Psoas muscle (tissue), 7 donors: ENCODE measurements at regions not wholly inside any gene's neighbourhood (a gene's known extent, or its start where the extent isn't known, plus 50 kb on each side); places are given as distances from the start of the nearest gene placed in this dataset.

ENCODE experiments used
- ATAC-seq, 4 donors: fragments of 200-7000 bp; cut with Tn5 transposase; one replicate each; pipeline ENCODE4 v1.9.1; 2020; ENCODE audit warnings: moderate library complexity in 3 of 4, mild to moderate bottlenecking in 2 of 4
- DNase-seq, 2 donors: peaks; one replicate each; pipeline ENCODE4 v3.0.0-alpha.2; 2020
- H3K27ac ChIP-seq: fragments of 200-600 bp; one replicate; pipeline ENCODE4 v1.8.0; 2022
- H3K27me3 ChIP-seq, 3 donors: fragments of 200-600 bp in 1 of 3; one replicate each; pipeline versions ENCODE4 v1.6.1 to v1.8.0; 2013 to 2022; ENCODE audit warnings: low read length in 2 of 3, mild to moderate bottlenecking in 2 of 3, moderate library complexity in 1 of 3; ENCODE audit not compliant: insufficient read depth in 3 of 3
- H3K36me3 ChIP-seq, 2 donors: fragments of 200-600 bp in 1 of 2; one replicate each; pipeline versions ENCODE4 v1.6.1 to v1.8.0; 2013 to 2022; ENCODE audit warnings: low read depth in 1 of 2, mild to moderate bottlenecking in 1 of 2, moderate library complexity in 1 of 2; ENCODE audit not compliant: insufficient read depth in 1 of 2
- H3K4me1 ChIP-seq: fragments of 200-600 bp; one replicate; pipeline ENCODE4 v1.8.0; 2022
- H3K4me3 ChIP-seq: fragments of 200-600 bp; one replicate; pipeline ENCODE4 v1.8.0; 2022; ENCODE audit warnings: mild to moderate bottlenecking
- H3K9me3 ChIP-seq: fragments of 200-600 bp; one replicate; pipeline ENCODE4 v1.8.0; 2022
- WGBS, 3 donors: extraction: QIAGEN DNeasy Blood & Tissue Kit; methylation state at CpG; one replicate each; pipeline versions ENCODE4 v1.1.6 to v1.1.7; 2013; 5-methylcytosine and 5-hydroxymethylcytosine counted together
- intact Hi-C, 2 donors: fragments of 100-400 bp; cut with DNase I; formaldehyde crosslinking; loops; one replicate each; pipeline versions ENCODE4 v1.11.0 to v1.14.2; 2022
- TF ChIP-seq, protein P1 (sequence below): fragments of 200-600 bp; IDR thresholded peaks from one replicate; pipeline ENCODE4 v1.8.0; 2022; ENCODE audit warnings: antibody characterized with exemption
- donor health status: healthy with polysubstance abuse.
- donor health status: DM: no; HTN: no; CAD: no; lungs with moderate emphysema.
- donor health status: Bipolar disorder and iron deficiency.
- donor health status: healthy.
- donor health status: DM: yes; HTN: yes; CAD: no.
- donor health status: DM: no; HTN: no; CAD: no.
- donor health status: DM: yes; HTN: yes; CAD: no.

DNA sequence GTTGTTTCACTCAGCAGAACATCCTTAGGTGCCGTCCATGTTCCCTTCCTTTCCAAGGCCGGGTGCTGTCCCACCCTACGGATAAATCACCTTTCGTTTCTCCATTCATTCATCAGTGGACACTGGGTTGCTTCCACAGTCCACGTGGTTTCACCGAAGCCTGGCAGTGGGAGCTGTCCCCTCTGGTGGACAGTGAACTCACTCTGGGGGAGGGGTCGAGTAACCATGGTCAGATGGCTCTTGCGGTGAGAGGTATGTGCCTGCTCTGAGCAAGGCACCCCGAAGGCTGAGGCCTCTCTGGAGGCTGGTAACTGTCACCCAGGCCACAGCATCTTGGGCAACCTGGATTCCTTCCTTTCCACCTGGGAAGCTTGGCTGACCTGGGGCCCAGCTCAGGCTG lies 61.5 kb upstream of the TWIST2 start:
- intact Hi-C loops = loop anchor here in 1 of 2 donors (5.0 kb wide), 3 partner anchors 269 to 429 kb away; no protein-coding TSS in a partner anchor
- TF ChIP-seq, protein P1, sequence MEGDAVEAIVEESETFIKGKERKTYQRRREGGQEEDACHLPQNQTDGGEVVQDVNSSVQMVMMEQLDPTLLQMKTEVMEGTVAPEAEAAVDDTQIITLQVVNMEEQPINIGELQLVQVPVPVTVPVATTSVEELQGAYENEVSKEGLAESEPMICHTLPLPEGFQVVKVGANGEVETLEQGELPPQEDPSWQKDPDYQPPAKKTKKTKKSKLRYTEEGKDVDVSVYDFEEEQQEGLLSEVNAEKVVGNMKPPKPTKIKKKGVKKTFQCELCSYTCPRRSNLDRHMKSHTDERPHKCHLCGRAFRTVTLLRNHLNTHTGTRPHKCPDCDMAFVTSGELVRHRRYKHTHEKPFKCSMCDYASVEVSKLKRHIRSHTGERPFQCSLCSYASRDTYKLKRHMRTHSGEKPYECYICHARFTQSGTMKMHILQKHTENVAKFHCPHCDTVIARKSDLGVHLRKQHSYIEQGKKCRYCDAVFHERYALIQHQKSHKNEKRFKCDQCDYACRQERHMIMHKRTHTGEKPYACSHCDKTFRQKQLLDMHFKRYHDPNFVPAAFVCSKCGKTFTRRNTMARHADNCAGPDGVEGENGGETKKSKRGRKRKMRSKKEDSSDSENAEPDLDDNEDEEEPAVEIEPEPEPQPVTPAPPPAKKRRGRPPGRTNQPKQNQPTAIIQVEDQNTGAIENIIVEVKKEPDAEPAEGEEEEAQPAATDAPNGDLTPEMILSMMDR = no peak
- Histone ChIP-seq H3K4me1 (no peaks in the 10 kb centered on the region), H3K36me3 (no peaks in the 10 kb centered on the region), H3K4me3 (no peak overlapping the region), H3K27me3 (peaks cover 0 to 3% (median 0%) of the 10 kb centered on the region in 3 donors), H3K9me3 (no peaks in the 10 kb centered on the region), H3K27ac (no peak overlapping the region)
- WGBS, 3 donors = 86 to 92% (median 87%) methylated on average over 9 of the region's 9 CpGs
- DNase-seq (no peak), ATAC-seq (no peak)

DNA sequence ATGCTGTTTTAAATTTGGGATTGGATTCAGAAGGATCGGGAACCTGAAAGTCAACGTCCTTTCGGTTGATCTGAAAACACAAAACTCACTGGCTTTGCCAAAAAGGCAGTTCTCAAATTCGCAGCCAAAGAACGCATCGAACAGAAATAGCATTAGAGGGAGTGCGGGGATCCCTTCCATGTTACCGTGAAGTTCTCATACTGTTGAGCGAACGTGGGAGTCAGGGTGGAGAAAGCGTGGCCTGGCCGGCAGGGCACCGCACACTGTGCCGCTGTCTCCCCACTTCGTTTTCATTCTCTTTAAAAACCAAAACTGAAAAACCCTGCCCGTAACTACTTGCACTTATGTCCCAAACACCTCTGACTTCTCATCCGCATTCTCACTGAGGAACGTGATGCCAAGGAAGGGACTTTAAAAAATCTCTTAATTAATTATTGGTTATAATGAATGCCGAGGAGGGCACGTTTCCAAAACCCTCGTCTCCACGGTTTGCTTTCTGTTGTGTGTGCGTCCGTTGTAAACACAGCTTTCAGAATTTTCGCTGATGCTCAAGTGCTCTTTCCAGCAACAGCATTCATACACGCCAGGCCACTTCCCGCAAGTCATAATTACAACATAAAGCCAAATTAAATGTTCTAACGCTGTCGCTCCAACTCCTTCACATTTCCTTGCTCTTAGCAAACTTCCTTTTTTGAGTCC lies 60.9 kb upstream of the TWIST2 start:
- Histone ChIP-seq H3K36me3 (no peaks in the 10 kb centered on the region), H3K4me1 (no peaks in the 10 kb centered on the region), H3K4me3 (no peak overlapping the region), H3K9me3 (no peaks in the 10 kb centered on the region), H3K27ac (no peak overlapping the region), H3K27me3 (peaks cover 0 to 3% (median 0%) of the 10 kb centered on the region in 3 donors)
- TF ChIP-seq, protein P1 = no peak
- no peak for DNase-seq
- WGBS, 3 donors = 90 to 92% (median 91%) methylated on average over 29 of the region's 29 CpGs
- no peak for ATAC-seq
- intact Hi-C loops = loop anchor here in 1 of 2 donors (5.0 kb wide), 3 partner anchors 270 to 430 kb away; no protein-coding TSS in a partner anchor

DNA sequence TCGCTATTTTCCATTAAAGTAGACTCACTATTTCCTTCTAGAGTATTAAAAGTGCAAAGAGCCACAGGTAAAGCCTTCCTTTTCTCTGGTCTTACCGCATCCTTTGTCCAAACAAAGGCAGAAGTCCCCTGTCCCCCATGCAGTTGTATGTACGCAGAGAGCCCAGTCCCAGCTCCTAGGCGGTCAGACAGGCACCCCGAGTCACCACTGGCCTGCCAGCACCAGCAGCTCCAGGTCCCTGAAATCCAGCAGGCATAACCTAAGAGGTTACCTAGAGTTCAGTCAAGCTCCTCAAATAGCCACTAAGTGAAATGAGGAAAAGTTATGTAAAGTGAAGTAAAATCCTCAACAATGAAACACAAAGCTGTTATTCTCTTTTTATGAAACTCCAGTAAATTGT lies 60.4 kb upstream of the TWIST2 start:
- Histone ChIP-seq H3K27me3 (peaks cover 0 to 4% (median 3%) of the 10 kb centered on the region in 3 donors), H3K27ac (no peak overlapping the region), H3K4me1 (no peaks in the 10 kb centered on the region), H3K4me3 (no peak overlapping the region), H3K9me3 (no peaks in the 10 kb centered on the region), H3K36me3 (no peaks in the 10 kb centered on the region)
- intact Hi-C loops = loop anchor here in 1 of 2 donors (5.0 kb wide), 3 partner anchors 270 to 430 kb away; no protein-coding TSS in a partner anchor
- TF ChIP-seq, protein P1 = no peak
- ATAC-seq (no peak), DNase-seq (no peak)
- 83 to 86% (median 85%) methylated on average over 5 of the region's 5 CpGs for WGBS, 3 donors

DNA sequence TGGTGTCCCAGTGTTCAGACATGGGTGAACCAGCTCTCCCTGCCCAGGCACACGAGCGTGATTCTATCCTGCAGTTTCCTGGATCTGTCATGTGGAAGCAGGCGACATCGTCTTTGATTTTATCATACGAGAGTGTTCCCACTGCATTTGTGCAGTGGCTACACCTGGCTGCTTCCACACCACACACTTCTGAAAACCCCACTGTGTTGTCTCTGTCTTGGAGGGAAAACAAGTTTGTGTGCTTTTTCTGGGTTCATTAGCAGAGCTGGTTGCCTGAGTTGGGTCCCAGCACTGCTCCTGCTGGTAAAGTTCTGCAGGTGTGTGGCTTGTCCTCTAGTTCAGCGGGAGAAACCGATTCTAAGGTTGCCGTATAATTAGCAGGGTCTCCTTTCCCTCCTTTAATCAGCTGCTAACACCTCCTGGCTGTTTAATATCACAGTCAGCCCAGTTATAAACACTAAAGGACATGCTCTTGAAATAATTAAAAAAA lies 58.5 kb upstream of the TWIST2 start:
- ATAC-seq (no peak), DNase-seq (no peak)
- intact Hi-C loops = loop anchor here in 1 of 2 donors (5.0 kb wide), 3 partner anchors 272 to 432 kb away; no protein-coding TSS in a partner anchor
- Histone ChIP-seq H3K4me1 (no peaks in the 10 kb centered on the region), H3K9me3 (no peaks in the 10 kb centered on the region), H3K4me3 (no peak overlapping the region), H3K27me3 (peaks cover 0 to 13% (median 3%) of the 10 kb centered on the region in 3 donors), H3K36me3 (no peaks in the 10 kb centered on the region), H3K27ac (no peak overlapping the region)
- TF ChIP-seq, protein P1 = no peak
- 85 to 87% (median 86%) methylated on average over 8 of the region's 8 CpGs for WGBS, 3 donors
